ENCODE measurements at regions not wholly inside any gene's neighbourhood (a gene's known extent, or its start where the extent isn't known, plus 50 kb on each side); places are given as distances from the start of the nearest gene placed in this dataset.
"Not testable (repeated sequence)": the region's sequence is repeated elsewhere in the genome, so short reads cannot be mapped to it uniquely, and the experiment has no call there.

DNA sequence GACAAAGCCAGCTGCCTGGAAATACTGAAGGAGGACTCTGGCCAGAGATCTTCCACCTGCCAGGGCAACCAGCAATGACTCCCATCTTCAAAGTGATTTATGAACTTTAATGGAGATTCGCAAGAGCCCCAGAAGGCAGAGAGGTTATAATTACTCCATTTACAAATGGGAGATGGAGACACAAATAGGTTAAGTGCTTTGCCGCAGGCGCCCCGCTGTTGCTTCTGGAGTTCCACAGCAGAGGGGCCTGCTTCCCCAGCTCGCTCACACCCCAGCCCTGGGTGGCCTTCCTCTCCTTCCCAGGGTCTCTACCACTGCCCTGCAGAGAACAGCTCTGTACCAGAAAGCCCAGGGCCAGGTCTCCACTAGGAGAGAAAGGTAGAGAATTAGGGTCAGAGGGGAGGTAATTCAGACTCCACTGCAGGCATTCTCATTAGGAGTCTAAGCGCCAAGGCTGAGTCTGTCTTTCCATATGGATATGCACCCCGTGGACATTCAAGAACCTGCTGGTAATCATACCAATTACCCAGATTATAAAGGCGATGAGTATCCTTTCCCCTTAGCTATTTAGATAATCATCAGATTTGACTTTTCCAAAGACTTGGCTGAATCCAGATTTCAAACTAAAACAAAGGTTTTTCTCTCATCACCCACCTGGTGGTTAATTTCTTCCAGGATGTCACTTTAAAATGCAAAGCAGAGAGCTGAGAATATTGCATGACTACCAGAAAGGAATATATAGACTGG, 157.6 kb upstream of the TUT7 start:
- in situ Hi-C loops (cut with HindIII; ENCODE audit: low pct_unique_long_range_greater_than_20kb, low sequenced_read_pairs), result no loop called here
- DNase-seq (ENCODE audit: low read depth), result no peak

DNA sequence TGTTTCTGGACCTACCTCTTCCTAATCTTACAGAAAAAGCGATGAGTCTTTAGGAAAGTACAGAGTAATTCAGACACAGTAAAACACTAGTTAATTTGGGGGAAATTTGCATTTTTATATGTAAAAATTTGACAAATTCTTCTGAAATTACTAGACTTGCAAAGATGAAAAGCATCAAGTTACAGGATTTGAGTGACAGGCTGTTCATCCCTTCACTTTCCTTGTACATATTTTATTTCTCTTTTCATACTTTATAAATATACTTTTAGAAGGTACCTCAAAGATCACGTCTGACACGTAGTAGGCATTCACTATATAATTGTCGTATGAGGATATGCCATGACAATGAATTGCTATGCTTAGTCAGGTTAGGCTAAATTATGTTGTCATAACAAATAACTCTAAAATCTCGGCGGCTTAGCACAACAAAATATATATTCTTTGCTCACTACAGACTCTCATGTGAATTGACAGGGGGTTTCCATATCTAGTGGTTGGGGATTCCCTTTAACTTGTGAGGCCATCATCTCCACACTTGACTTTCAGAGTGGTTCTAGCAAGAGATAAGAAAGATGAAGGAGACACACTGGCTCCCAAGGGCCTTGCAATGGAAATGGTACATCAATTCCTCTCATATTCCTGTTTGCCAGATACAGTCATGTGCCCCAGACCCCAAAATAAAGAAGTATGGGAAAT, 154.1 kb upstream of the TUT7 start:
- DNase-seq (ENCODE audit: low read depth), result no peak
- in situ Hi-C loops (cut with HindIII; ENCODE audit: low pct_unique_long_range_greater_than_20kb, low sequenced_read_pairs), result no loop called here

DNA sequence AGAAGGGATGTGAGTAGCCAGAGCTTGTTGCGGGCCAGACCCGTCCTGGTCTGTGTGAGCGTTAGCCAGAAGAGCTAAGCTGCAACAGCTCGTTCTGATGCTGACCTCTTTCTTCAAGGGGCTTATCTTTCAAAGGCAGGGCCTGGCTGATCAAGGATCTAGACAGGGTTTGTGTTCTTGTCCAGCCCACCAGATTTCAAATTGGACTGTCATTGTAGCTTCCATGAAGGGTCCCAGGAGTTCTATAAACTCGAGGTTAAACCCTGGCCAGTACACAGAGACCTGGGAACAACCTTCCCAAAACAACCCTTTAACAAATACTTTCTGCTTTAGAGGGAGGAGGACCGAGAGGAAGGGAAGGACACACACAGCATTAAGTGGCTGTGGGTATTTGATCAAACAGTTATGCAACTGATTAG, 153.0 kb upstream of the TUT7 start:
- no peak for DNase-seq (ENCODE audit: low read depth)
- in situ Hi-C loops (cut with HindIII; ENCODE audit: low pct_unique_long_range_greater_than_20kb, low sequenced_read_pairs), result no loop called here

DNA sequence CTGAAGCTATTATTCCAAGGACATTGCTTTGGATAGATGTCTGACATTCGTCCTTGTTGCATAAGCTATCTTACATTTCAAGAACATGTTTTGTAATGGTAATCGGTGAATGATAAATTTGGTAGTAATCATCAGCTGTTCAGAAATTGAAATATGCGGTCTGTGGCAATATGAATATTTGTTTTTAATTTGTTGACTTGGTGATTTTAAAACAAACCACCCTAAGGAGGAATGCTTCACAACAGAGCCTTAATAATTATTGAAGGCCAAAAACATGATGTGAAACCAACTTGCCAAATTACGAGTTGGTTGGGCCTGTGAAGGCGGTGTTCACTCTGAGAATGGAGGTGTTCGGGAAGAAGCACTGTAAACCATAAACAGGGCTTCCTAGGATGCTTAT, 149.7 kb upstream of the TUT7 start:
- in situ Hi-C loops (cut with HindIII; ENCODE audit: low pct_unique_long_range_greater_than_20kb, low sequenced_read_pairs), result no loop called here
- DNase-seq (ENCODE audit: low read depth), result no peak

DNA sequence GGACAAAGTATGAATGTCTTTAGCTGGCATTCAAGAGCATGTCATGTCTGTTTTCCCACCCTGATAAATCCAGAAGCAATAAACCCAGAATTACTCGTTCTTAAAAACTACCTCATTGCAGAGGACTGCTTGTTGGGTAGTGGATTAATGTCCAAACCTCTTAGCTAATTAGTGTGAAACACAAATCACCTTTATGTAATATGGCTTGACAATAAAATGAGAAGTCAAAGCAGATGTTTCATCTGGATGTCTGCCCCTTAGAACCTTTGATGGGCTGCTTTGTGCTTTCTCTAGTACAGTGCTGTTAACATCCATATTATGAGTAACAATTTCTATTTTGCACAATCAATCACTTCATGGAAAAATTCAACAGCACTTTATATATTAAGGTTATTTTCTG, 149.1 kb upstream of the TUT7 start:
- DNase-seq (ENCODE audit: low read depth), result no peak
- in situ Hi-C loops (cut with HindIII; ENCODE audit: low pct_unique_long_range_greater_than_20kb, low sequenced_read_pairs), result no loop called here

DNA sequence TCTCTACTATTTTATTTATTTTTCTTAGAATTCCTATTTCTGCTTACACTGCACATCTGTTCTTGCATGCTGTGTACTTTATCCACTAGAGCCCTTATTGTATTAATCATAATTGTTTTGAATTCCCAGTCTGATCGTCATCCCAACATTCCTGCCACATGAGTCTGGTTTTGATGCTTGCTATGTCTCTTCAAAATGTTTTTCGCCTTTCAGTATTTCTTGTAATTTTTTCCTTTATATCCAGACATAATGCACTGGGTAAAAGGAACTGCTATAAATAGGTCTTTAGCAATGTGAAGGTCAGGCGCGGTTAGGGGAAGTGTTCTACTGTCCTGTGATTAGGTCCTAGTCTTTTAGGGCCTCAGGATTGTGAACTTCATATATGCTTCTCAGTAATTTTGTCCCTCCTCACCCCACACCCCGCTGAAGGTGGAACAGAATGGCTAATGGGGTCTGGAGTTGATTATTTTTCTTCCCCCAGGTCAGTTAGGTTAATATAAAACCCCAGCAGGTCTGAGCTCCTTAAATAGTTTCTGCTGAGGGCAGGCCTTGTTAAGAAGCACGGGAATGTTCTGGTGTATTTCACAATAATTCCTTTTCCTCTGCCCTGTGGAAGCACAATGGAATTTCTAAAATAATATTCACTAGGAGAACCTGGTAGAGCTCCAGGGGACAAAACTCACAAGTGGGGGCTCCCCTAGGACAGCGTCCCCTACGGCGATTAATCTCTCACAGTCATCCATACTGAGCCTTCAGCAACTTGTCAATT, 146.6 kb upstream of the TUT7 start:
- in situ Hi-C loops (cut with HindIII; ENCODE audit: low pct_unique_long_range_greater_than_20kb, low sequenced_read_pairs), result no loop called here
- DNase-seq (ENCODE audit: low read depth), result no peak

DNA sequence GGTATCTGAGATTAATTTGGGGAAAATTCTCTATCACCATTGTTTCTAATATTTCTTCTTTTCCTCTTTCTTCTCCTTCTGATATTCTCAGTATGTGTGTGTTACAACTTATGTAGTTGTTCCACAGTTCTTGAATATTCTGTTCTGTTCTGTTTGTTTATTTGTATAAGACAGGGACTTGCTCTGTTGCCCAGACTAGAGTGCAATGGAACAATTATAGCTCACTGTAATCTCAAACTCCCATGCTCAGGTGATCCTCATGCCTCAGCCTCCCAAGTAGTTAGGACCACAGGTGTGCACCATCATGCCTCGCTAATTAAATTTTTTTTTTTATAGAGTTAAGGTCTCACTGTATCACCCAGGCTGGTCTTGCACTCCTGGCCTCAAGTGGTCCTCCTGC, 145.8 kb upstream of the TUT7 start:
- in situ Hi-C loops (cut with HindIII; ENCODE audit: low pct_unique_long_range_greater_than_20kb, low sequenced_read_pairs), result no loop called here

DNA sequence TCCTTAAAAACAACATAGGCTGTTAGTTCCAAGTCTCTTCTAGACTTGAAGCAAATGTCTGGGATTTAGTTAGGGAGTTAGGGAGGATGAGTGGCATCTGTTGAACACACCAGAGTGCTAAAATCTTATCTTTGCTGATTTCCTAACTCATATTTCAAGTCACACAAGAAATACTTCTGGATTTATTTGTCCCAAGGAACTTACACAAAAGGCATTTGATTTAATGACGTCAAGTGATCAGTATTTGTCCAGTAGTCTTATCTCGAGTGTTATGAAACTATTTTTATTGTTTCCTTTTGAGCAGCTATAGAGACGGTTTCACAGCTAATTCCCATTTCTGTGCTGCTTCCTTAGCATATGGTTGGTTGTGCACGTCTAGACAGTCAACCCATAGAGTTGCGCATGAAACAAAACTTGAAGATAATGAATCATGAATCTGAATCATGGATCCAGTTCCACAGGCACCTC, 140.5 kb upstream of the TUT7 start:
- no peak for DNase-seq (ENCODE audit: low read depth)
- in situ Hi-C loops (cut with HindIII; ENCODE audit: low pct_unique_long_range_greater_than_20kb, low sequenced_read_pairs), result no loop called here

More for the DNA sequence above, 145.8 kb upstream of the TUT7 start:
- DNase-seq (ENCODE audit: low read depth), result no peak

DNA sequence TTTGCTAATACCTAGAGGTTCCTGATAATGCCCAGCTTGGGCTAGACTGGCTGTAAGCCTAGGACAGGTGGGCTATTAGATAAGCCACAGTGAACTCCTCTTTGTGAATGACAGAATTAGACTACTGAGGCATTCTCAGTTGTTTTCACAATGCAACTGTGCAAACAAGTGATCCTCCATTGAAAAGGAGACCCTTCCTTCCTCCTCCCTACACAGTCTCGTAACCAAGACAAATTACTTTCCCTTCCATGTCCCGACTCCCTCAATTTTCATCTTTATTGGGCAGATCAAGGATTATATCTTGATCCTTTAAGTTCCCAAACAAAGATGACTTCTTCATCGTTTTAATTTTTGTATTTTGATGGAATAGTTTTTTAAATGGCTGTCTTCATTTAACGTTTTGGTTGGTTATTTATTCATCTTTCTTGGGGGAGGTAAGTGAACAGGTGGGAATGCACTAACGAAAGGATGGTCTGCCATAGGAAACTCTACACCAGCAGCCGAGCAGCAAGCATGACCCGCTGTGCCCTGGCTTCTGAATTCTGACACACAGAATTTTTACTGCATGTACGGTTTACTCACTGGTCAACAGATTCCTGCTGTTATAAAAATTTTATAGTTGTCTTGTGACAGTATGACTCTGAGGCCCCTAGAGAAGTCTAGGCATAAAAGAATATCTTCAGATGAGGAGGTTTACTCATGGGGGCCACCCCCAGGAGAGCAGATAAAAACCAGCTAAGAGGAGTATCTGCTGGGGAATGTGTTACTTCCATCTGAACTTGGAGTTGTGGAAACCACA, 137.5 kb upstream of the TUT7 start:
- no peak for DNase-seq (ENCODE audit: low read depth)
- in situ Hi-C loops (cut with HindIII; ENCODE audit: low pct_unique_long_range_greater_than_20kb, low sequenced_read_pairs), result no loop called here

DNA sequence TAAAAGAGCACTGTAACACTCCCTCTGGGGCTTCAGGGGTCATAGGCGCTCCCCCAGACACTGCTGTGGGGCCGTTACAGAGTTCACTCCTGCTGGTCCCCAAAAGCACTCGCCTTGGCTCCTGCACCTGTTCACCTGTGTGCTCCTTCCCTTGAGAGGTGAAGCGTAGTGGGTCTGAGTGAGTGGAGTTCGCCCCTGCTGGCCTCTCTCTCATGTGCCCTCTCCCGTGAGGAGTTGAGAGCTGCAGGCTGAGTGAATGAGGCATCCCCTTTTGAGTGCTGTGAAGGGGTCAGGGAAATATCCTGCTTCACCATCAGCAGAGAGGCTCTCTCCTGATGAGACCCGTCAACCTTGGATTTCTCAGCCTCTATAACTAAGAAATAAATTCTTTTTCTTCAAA, 134.6 kb upstream of the TUT7 start:
- DNase-seq (ENCODE audit: low read depth), result no peak
- in situ Hi-C loops (cut with HindIII; ENCODE audit: low pct_unique_long_range_greater_than_20kb, low sequenced_read_pairs), result no loop called here

DNA sequence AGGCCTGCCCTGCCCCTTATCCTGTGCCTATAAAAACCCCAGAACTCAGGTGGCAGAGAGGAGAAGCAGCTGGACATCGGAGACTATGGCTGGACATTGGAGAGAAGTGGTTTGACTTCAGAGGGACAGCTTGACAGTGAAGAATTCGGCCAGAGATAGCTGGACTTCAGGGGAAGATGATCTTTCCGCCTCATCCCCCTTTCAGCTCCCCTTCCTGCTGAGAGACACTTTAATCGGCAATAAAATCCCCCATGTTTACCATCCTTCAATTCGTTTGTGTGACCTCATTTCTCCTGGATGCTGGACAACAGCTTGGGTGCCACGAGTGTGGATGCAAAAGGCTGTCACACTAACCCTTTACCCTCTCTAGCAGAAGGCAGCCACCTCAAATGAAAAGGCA, 134.1 kb upstream of the TUT7 start:
- in situ Hi-C loops (cut with HindIII; ENCODE audit: low pct_unique_long_range_greater_than_20kb, low sequenced_read_pairs), result no loop called here

DNA sequence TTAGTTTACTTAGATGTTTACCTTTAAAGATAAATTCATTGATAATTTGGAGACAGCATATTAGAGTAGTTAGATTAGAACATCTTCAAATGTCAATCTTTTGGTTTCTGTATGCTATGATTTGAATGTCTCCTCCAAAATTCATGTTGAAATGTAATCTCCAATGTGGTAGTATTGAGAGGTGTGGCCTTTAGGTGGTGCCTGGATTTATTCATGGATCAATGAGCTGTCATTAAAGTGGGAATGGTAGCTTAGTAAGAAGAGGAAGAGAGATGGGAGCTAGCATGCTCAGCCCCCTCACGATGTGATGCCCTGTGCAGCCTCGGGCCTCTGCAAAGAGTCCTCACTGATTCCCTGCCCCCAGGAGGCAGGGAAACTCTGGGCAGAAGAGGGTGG, 133.6 kb upstream of the TUT7 start:
- in situ Hi-C loops (cut with HindIII; ENCODE audit: low pct_unique_long_range_greater_than_20kb, low sequenced_read_pairs), result no loop called here
- DNase-seq (ENCODE audit: low read depth), result no peak

More for the DNA sequence above, 134.1 kb upstream of the TUT7 start:
- no peak for DNase-seq (ENCODE audit: low read depth)

DNA sequence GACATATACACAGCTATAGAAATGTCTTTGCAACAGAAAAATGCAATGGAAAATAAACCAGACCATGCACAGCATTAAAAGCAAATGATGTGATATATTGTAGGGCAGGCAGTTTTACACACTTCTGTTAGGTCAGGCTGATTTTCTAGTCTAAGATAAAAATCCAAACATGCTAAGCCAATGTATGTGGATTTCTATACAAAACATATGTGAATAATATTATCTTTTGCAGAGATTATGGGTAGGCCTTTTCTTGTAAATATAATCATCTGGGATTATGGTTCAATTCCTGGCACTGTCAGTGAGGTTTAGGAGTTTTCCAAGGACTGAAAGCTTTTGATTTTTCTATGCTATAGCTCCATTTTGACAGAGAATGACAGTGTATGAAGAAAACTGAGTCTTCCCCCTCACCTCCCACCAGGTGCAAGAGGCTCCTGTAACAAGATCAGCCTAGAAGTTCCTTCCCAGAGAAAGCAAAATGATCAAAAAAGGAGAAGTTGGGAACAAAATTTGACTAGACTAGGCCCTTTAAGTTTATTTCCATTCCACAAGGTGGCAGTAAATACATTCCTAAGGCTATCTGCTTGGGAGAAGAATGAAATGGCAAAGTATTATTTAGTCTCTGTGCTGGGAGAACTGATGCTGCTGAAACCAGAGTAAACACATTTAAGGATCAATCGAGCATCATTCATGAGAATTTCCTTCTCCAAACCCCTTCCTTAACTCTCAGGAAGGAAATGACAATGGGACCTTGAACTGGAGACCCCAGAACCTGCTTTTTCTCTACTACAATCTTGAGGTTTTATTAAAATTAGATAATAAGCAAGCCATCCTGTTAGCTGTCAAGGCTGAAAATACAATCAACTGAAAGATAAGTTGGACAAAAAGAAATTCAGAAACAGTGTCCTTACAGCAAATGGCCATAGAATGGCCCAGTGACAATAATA, 133.0 kb upstream of the TUT7 start:
- peak; percentile 28 for DNase-seq (ENCODE audit: low read depth)
- in situ Hi-C loops (cut with HindIII; ENCODE audit: low pct_unique_long_range_greater_than_20kb, low sequenced_read_pairs), result no loop called here

DNA sequence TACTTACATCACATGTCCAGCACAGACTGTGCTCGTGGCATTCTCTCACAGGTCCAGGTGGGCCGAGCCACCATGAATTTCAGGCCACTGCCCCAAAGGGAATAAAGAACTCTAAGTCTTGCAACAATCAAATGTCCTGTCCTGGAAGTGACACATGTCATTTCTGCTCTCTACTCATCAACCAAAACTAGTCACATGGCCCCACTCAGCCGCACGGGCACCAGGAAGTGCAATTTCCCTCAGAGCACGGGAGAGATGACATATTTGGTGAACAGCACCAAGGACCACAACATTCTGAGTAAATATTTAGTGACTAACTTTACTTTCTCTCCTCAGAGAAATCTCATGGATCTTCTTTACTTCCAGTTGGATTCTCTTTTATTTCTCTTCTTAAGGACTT, 131.1 kb upstream of the TUT7 start:
- in situ Hi-C loops (cut with HindIII; ENCODE audit: low pct_unique_long_range_greater_than_20kb, low sequenced_read_pairs), result no loop called here
- DNase-seq (ENCODE audit: low read depth), result no peak

DNA sequence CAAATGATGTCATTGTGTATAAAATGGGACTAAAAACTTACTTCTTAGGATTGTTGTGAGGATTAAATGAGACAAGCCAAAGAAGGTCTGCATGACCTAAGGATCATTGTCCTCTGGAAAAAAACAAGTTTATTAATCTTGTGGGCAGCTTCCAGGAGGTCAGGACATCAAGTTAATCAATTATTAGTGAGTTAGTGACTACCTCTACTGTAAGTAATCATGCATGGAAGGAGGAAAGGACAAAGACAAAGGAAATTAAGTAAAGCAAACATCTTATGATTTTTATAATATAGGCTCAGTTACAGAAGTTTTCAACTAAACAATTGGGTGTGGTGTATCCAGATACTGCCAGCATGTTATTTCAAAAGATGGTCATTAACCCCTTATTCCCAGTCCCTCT, 129.3 kb upstream of the TUT7 start:
- DNase-seq (ENCODE audit: low read depth), result peak; percentile 52
- in situ Hi-C loops (cut with HindIII; ENCODE audit: low pct_unique_long_range_greater_than_20kb, low sequenced_read_pairs), result no loop called here

DNA sequence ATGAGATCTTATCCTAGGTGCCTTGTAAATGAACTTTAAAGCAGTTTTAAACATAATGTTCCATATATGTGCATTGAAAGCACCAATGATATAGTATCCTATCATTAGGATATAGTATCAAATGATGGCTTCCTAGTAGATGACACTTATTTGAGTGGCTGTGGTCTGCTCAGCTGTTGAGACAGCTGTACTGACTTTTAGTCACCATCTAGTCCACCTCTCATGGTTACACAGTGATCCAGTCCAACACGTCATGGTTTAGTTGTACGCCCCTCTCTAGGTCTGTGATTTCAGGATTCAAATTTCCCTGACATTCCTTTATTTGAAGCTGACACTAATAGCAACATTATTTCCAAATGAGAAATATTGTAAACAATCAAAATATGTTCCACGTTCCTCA, 127.3 kb upstream of the TUT7 start:
- DNase-seq (ENCODE audit: low read depth), result no peak

DNA sequence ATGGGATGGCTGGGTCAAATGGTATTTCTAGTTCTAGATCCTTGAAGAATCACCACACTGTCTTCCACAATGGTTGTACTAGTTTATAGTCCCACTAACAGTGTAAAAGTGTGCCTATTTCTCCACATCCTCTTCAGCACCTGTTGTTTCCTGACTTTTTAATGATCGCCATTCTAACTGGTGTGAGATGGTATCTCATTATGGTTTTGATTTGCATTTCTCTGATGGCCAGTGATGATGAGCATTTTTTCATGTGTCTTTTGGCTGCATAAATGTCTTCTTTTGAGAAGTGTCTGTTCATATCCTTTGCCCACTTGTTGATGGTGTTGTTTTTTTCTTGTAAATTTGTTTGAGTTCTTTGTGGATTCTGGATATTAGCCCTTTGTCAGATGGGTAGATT, 121.0 kb upstream of the TUT7 start:
- DNase-seq (ENCODE audit: low read depth); in situ Hi-C loops (cut with HindIII; ENCODE audit: low pct_unique_long_range_greater_than_20kb, low sequenced_read_pairs): not testable (repeated sequence)

More for the DNA sequence above, 127.3 kb upstream of the TUT7 start:
- in situ Hi-C loops (cut with HindIII; ENCODE audit: low pct_unique_long_range_greater_than_20kb, low sequenced_read_pairs), result no loop called here
